MM.1S (cell line): ENCODE measurements at regions not wholly inside any gene's neighbourhood (a gene's known extent, or its start where the extent isn't known, plus 50 kb on each side); places are given as distances from the start of the nearest gene placed in this dataset.

Experiments used
- CTCF ChIP-seq: fragments of 300-600 bp; sonication (generic); IDR thresholded peaks from 2 replicates; pipeline ENCODE4 v1.5.1; 2016; ENCODE audit warnings: antibody characterized with exemption, low read length, mixed read lengths
- EZH2 ChIP-seq: fragments of 300-600 bp; sonication (generic); optimal IDR thresholded peaks from 2 replicates; pipeline ENCODE3; 2017; ENCODE audit warnings: low read depth, mild to moderate bottlenecking, antibody characterized with exemption, low read length, mixed read lengths
- EZH2phosphoT487 ChIP-seq: fragments of 300-600 bp; sonication (generic); IDR thresholded peaks from 2 replicates; pipeline ENCODE4 v1.6.1; 2018; ENCODE audit warnings: antibody characterized with exemption, low read length

GRCh38 chr6:4613381-4613780, 162.8 kb upstream of the CDYL start:
- TF ChIP-seq CTCF: no peak
- TF ChIP-seq EZH2: no peak
- TF ChIP-seq EZH2phosphoT487: no peak
